NB4 (cell line): ENCODE measurements at regions not wholly inside any gene's neighbourhood (a gene's known extent, or its start where the extent isn't known, plus 50 kb on each side); places are given as distances from the start of the nearest gene placed in this dataset.

Experiments used
- DNase-seq: peaks from one replicate; pipeline ENCODE4 v3.0.0; 2010; ENCODE audit warnings: low read depth
- H3K4me3 ChIP-seq: one replicate; pipeline ENCODE4 v1.5.1; 2011; ENCODE audit warnings: mild to moderate bottlenecking, low read depth, low read length, moderate library complexity
- MAX ChIP-seq: IDR thresholded peaks from 2 replicates; pipeline ENCODE4 v1.6.1; 2011; ENCODE audit warnings: low read depth, low read length
- MYC ChIP-seq: IDR thresholded peaks from 2 replicates; pipeline ENCODE4 v1.6.1; 2011; ENCODE audit warnings: low read depth, low read length
- POLR2A ChIP-seq: IDR thresholded peaks from 2 replicates; pipeline ENCODE4 v1.6.1; 2011; ENCODE audit warnings: mild to moderate bottlenecking; ENCODE audit not compliant: insufficient read length; ENCODE audit errors: extremely low read depth
- TF ChIP-seq, protein P1 (sequence below): IDR thresholded peaks from one replicate; pipeline ENCODE4 v1.5.1; 2012; ENCODE audit warnings: low read depth, low read length

DNA sequence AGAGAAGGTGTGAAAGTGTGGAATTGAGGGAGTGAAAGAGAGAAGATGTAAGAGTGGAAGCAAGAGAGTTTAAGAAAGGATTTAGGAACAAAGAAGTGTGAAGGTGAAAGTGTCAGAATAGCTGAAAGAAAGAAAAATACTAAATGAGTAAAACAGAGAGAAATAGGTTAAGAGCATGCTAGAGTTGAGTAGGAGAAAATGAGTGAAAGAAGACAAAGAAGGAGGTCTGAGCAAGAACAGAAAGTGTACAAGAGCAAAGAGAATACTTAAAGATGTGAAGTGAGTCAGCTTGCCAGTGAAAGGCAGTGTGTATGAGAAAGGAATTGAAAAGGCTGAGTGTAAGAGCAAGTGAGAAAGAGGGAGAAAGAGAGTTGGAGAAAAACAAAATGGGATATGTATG is 348.8 kb upstream of the BCHE start:
- DNase-seq = no peak
- TF ChIP-seq MAX (no peak), MYC (no peak), POLR2A (no peak)
- TF ChIP-seq, protein P1, sequence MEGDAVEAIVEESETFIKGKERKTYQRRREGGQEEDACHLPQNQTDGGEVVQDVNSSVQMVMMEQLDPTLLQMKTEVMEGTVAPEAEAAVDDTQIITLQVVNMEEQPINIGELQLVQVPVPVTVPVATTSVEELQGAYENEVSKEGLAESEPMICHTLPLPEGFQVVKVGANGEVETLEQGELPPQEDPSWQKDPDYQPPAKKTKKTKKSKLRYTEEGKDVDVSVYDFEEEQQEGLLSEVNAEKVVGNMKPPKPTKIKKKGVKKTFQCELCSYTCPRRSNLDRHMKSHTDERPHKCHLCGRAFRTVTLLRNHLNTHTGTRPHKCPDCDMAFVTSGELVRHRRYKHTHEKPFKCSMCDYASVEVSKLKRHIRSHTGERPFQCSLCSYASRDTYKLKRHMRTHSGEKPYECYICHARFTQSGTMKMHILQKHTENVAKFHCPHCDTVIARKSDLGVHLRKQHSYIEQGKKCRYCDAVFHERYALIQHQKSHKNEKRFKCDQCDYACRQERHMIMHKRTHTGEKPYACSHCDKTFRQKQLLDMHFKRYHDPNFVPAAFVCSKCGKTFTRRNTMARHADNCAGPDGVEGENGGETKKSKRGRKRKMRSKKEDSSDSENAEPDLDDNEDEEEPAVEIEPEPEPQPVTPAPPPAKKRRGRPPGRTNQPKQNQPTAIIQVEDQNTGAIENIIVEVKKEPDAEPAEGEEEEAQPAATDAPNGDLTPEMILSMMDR = no peak
- no peak overlapping the region for H3K4me3 ChIP-seq

DNA sequence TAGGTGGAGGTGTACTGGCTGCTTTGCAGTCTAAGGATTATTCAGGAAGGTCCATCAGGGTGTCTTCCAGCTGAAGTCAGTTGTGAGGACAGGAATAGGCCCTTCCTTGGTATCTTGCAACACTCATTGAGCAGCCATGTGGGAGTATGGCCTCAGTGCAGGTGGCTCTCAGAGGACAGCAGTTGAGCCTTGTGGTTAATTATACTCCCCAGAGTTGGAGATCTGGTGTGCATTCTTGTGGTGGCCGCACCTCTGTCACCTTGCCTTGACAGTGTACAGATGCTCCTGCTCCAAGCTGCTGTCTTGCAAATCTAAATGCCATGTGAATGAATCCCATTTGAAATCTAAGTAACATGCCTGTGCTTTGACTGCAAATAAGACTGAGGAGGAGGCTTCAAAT is 339.9 kb upstream of the BCHE start:
- DNase-seq = no peak
- TF ChIP-seq, protein P1 = no peak
- no peak for TF ChIP-seq POLR2A
- TF ChIP-seq MYC = no peak
- TF ChIP-seq MAX = no peak
- no peak overlapping the region for H3K4me3 ChIP-seq

DNA sequence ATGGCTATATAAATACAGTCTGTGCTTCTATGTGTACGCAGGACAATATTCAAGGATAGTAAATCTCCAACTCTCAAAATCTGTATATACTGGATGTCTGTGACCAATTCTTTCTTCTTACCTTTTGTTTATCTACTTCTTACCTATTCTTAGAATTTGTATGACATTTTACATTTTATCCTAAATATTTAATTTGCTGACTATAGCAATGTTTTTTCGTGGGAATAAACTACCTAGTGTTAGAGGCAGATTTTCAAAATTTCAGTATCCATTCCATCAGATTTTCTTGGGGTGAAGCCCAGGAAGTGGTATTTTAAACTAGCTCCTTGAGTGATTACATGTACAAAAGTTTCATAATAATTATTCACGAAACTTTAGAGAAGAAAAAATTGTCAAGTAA is 334.5 kb upstream of the BCHE start:
- no peak overlapping the region for H3K4me3 ChIP-seq
- TF ChIP-seq, protein P1 = no peak
- no peak for TF ChIP-seq MAX
- no peak for TF ChIP-seq MYC
- no peak for TF ChIP-seq POLR2A
- no peak for DNase-seq

- DNase-seq = no peak
- no peak overlapping the region for H3K4me3 ChIP-seq
- no peak for TF ChIP-seq MAX
- TF ChIP-seq MYC = no peak
- TF ChIP-seq, protein P1 = no peak
- TF ChIP-seq POLR2A = no peak
Observed at GRCh38 chr3:166169681-166170080, 332.5 kb upstream of the BCHE start.

DNA sequence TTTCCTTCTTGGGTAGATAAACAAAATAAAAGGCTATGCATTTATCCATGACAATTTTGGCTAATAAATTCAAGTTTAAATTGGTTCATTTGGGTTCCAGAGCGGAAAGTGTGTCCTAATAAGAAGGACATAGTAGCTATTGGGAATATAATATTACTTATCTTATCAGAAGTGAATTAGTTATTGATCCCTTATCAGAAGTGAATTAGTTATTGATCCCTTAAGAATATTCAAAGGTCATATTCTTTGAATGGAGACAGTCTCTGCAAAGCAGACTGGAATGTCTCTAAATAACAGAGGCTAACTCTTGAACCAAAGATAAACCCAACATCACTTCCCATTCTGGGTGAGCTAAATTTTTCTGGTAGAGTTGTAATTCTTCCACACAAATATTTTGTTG is 290.7 kb upstream of the BCHE start:
- TF ChIP-seq POLR2A (no peak), MAX (no peak), MYC (no peak)
- TF ChIP-seq, protein P1 = no peak
- no peak overlapping the region for H3K4me3 ChIP-seq
- no peak for DNase-seq

- H3K4me3 ChIP-seq = no peak overlapping the region
- no peak for TF ChIP-seq MAX
- TF ChIP-seq POLR2A = no peak
- TF ChIP-seq MYC = no peak
- TF ChIP-seq, protein P1 = no peak
- DNase-seq = no peak
Observed at GRCh38 chr3:166125179-166125578, 288.0 kb upstream of the BCHE start.
